ENCODE measurements at regions not wholly inside any gene's neighbourhood (a gene's known extent, or its start where the extent isn't known, plus 50 kb on each side); places are given as distances from the start of the nearest gene placed in this dataset.

DNA sequence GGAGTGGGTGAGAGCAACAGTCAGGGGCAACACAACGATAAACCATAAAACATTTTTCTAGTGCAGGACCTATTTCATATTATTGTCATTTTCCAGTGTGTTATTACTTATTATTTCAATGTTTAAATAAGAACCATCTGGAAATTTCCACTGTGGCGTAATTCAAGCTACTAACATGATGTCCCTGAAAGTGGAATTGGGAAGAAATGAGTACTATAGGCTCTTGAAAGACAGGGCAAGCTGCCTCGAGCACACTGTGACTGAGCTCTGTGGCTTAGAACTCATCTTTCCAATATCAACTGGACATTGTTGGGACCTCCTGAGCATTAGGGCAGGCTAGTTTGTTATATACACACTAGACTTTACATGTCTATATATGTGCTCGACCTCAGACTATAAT is 182.9 kb upstream of the RIOK2 start:
- no peaks in the 10 kb centered on the region for H3K27me3 ChIP-seq (ENCODE audit: insufficient read depth, low read depth, low read length)
- H3K9me3 ChIP-seq (ENCODE audit: low read length) = no peaks in the 10 kb centered on the region
- H3K4me3 ChIP-seq (ENCODE audit: low read length) = no peak overlapping the region
- no peaks in the 10 kb centered on the region for H4K20me1 ChIP-seq (ENCODE audit: insufficient read depth)
- H3K27ac ChIP-seq (ENCODE audit: low read length) = no peak overlapping the region
- H3K36me3 ChIP-seq (ENCODE audit: insufficient read depth, low read length) = no peaks in the 10 kb centered on the region
- no peaks in the 10 kb centered on the region for H3K79me2 ChIP-seq (replicated peaks; ENCODE audit: insufficient read depth, low read length)
- H3K9ac ChIP-seq (ENCODE audit: low read length) = no peak overlapping the region
- H2AFZ ChIP-seq (ENCODE audit: low read depth, low read length) = no peak overlapping the region
- no peaks in the 10 kb centered on the region for H3K9me2 ChIP-seq (ENCODE audit: insufficient read depth, low read length)
- TF ChIP-seq SMC3 (conservative IDR thresholded peaks at IDR 0.05; ENCODE audit: poor library complexity) = no peak
- TF ChIP-seq MXI1 (conservative IDR thresholded peaks at IDR 0.05; ENCODE audit: poor library complexity, severe bottlenecking) = no peak
- no peak for TF ChIP-seq RAD21 (conservative IDR thresholded peaks at IDR 0.05)
- TF ChIP-seq EP300 (conservative IDR thresholded peaks at IDR 0.05; ENCODE audit: poor library complexity, severe bottlenecking) = no peak
- TF ChIP-seq TAF1 (IDR thresholded peaks at IDR 0.05; ENCODE audit: low read depth) = no peak
- TF ChIP-seq EZH2 (IDR thresholded peaks at IDR 0.05; ENCODE audit: borderline replicate concordance, insufficient read depth, low read length, poor library complexity, severe bottlenecking) = no peak
- no peak for TF ChIP-seq POLR2AphosphoS5 (IDR thresholded peaks at IDR 0.05)
- TF ChIP-seq, protein P1, sequence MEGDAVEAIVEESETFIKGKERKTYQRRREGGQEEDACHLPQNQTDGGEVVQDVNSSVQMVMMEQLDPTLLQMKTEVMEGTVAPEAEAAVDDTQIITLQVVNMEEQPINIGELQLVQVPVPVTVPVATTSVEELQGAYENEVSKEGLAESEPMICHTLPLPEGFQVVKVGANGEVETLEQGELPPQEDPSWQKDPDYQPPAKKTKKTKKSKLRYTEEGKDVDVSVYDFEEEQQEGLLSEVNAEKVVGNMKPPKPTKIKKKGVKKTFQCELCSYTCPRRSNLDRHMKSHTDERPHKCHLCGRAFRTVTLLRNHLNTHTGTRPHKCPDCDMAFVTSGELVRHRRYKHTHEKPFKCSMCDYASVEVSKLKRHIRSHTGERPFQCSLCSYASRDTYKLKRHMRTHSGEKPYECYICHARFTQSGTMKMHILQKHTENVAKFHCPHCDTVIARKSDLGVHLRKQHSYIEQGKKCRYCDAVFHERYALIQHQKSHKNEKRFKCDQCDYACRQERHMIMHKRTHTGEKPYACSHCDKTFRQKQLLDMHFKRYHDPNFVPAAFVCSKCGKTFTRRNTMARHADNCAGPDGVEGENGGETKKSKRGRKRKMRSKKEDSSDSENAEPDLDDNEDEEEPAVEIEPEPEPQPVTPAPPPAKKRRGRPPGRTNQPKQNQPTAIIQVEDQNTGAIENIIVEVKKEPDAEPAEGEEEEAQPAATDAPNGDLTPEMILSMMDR (IDR thresholded peaks at IDR 0.05; ENCODE audit: poor library complexity, severe bottlenecking) = no peak
- TF ChIP-seq, protein P2, sequence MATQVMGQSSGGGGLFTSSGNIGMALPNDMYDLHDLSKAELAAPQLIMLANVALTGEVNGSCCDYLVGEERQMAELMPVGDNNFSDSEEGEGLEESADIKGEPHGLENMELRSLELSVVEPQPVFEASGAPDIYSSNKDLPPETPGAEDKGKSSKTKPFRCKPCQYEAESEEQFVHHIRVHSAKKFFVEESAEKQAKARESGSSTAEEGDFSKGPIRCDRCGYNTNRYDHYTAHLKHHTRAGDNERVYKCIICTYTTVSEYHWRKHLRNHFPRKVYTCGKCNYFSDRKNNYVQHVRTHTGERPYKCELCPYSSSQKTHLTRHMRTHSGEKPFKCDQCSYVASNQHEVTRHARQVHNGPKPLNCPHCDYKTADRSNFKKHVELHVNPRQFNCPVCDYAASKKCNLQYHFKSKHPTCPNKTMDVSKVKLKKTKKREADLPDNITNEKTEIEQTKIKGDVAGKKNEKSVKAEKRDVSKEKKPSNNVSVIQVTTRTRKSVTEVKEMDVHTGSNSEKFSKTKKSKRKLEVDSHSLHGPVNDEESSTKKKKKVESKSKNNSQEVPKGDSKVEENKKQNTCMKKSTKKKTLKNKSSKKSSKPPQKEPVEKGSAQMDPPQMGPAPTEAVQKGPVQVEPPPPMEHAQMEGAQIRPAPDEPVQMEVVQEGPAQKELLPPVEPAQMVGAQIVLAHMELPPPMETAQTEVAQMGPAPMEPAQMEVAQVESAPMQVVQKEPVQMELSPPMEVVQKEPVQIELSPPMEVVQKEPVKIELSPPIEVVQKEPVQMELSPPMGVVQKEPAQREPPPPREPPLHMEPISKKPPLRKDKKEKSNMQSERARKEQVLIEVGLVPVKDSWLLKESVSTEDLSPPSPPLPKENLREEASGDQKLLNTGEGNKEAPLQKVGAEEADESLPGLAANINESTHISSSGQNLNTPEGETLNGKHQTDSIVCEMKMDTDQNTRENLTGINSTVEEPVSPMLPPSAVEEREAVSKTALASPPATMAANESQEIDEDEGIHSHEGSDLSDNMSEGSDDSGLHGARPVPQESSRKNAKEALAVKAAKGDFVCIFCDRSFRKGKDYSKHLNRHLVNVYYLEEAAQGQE (IDR thresholded peaks at IDR 0.05; ENCODE audit: borderline replicate concordance) = no peak
- no peak overlapping the region for H3K4me2 ChIP-seq (ENCODE audit: low read length)
- no peaks in the 10 kb centered on the region for H3F3A ChIP-seq (ENCODE audit: insufficient read depth, low read length, poor library complexity, severe bottlenecking)

DNA sequence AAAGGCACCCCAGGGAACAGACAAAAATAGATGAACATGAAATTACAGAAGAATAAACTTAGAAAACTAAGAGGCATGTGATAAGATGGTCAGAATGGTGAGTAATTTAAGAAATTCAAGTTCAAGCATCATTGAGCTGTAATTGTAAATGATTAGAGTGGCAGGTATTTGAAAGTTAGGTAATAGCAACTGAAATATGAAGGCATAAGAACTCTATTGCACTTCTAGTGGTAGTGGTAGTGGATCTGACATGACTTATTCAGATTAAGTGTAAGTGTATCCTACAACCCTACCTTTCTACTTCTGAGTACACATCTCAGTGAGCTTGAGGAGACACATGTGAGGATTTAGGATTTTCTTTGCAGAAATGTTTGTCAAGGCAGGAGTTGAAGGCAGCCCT is 192.9 kb upstream of the RIOK2 start:
- no peaks in the 10 kb centered on the region for H3K9me2 ChIP-seq (ENCODE audit: insufficient read depth, low read length)
- H3K9ac ChIP-seq (ENCODE audit: low read length) = no peak overlapping the region
- no peaks in the 10 kb centered on the region for H3K36me3 ChIP-seq (ENCODE audit: insufficient read depth, low read length)
- H2AFZ ChIP-seq (ENCODE audit: low read depth, low read length) = no peak overlapping the region
- no peak overlapping the region for H3K4me3 ChIP-seq (ENCODE audit: low read length)
- no peaks in the 10 kb centered on the region for H3K27me3 ChIP-seq (ENCODE audit: insufficient read depth, low read depth, low read length)
- TF ChIP-seq EP300 (conservative IDR thresholded peaks at IDR 0.05; ENCODE audit: poor library complexity, severe bottlenecking) = no peak
- TF ChIP-seq SMC3 (conservative IDR thresholded peaks at IDR 0.05; ENCODE audit: poor library complexity) = no peak
- TF ChIP-seq POLR2AphosphoS5 (IDR thresholded peaks at IDR 0.05) = no peak
- TF ChIP-seq, protein P1 (IDR thresholded peaks at IDR 0.05; ENCODE audit: poor library complexity, severe bottlenecking) = no peak
- TF ChIP-seq, protein P2 (IDR thresholded peaks at IDR 0.05; ENCODE audit: borderline replicate concordance) = no peak
- no peak for TF ChIP-seq EZH2 (IDR thresholded peaks at IDR 0.05; ENCODE audit: borderline replicate concordance, insufficient read depth, low read length, poor library complexity, severe bottlenecking)
- no peaks in the 10 kb centered on the region for H3K79me2 ChIP-seq (replicated peaks; ENCODE audit: insufficient read depth, low read length)
- H3F3A ChIP-seq (ENCODE audit: insufficient read depth, low read length, poor library complexity, severe bottlenecking) = no peaks in the 10 kb centered on the region
- H3K27ac ChIP-seq (ENCODE audit: low read length) = no peak overlapping the region
- H3K9me3 ChIP-seq (ENCODE audit: low read length) = no peaks in the 10 kb centered on the region
- no peaks in the 10 kb centered on the region for H4K20me1 ChIP-seq (ENCODE audit: insufficient read depth)
- no peak overlapping the region for H3K4me2 ChIP-seq (ENCODE audit: low read length)
